WTC11 (cell line): ENCODE measurements at regions not wholly inside any gene's neighbourhood (a gene's known extent, or its start where the extent isn't known, plus 50 kb on each side); places are given as distances from the start of the nearest gene placed in this dataset.

ENCODE experiments used
- ATAC-seq: fragments of 200-7000 bp; cut with Tn5 transposase; 2 replicates; pipeline ENCODE4 v1.10.0; 2021; ENCODE audit warnings: mild to moderate bottlenecking, moderate library complexity
- CTCF ChIA-PET: fragments of 300-600 bp; sonication (Branson Sonifier 250); formaldehyde crosslinking; loops from one replicate; lab custom pipeline; 2021; ENCODE audit warnings: antibody characterized with exemption; lab: Charles Lee
- POLR2A ChIA-PET: fragments of 350-600 bp; sonication (Branson Sonifier 250); formaldehyde crosslinking; loops from one replicate; lab custom pipeline; 2021; ENCODE audit warnings: antibody characterized with exemption; lab: Charles Lee
- DNase-seq: peaks from one replicate; pipeline ENCODE4 v3.0.0; 2021; ENCODE audit warnings: low spot score
- H3K27ac Mint-ChIP-seq: 2 replicates; pipeline ENCODE4 v1.8.0; 2021; ENCODE audit warnings: mixed read lengths
- H3K27me3 Mint-ChIP-seq: 2 replicates; pipeline ENCODE4 v1.8.0; 2021; ENCODE audit warnings: low read depth, mild to moderate bottlenecking, moderate library complexity, mixed read lengths
- H3K36me3 Mint-ChIP-seq: 2 replicates; pipeline ENCODE4 v1.8.0; 2021; ENCODE audit warnings: mixed read lengths
- H3K4me1 Mint-ChIP-seq: 2 replicates; pipeline ENCODE4 v1.8.0; 2022; ENCODE audit warnings: mixed read lengths
- H3K4me3 Mint-ChIP-seq: 2 replicates; pipeline ENCODE4 v1.8.0; 2021; ENCODE audit warnings: mild to moderate bottlenecking, moderate library complexity, mixed read lengths
- H3K9me3 Mint-ChIP-seq: 2 replicates; pipeline ENCODE4 v1.8.0; 2021; ENCODE audit warnings: mixed read lengths
- ATF1 ChIP-seq: sonication (generic); formaldehyde crosslinking; IDR thresholded peaks from 2 replicates; pipeline ENCODE4 v1.8.1; 2023; ENCODE audit warnings: mild to moderate bottlenecking, moderate library complexity, missing genetic modification reagents
- CBFB ChIP-seq: sonication (generic); formaldehyde crosslinking; IDR thresholded peaks from 2 replicates; pipeline ENCODE4 v1.8.1; 2022; ENCODE audit warnings: mild to moderate bottlenecking, low read depth, missing genetic modification reagents
- CREB1 ChIP-seq: sonication (generic); formaldehyde crosslinking; IDR thresholded peaks from 2 replicates; pipeline ENCODE4 v1.8.0; 2023; ENCODE audit warnings: mild to moderate bottlenecking, missing genetic modification reagents
- ELF4 ChIP-seq: sonication (generic); formaldehyde crosslinking; IDR thresholded peaks from 2 replicates; pipeline ENCODE4 v1.8.1; 2022; ENCODE audit warnings: low read depth, mild to moderate bottlenecking, moderate library complexity, missing genetic modification reagents
- ESRRA ChIP-seq: sonication (generic); formaldehyde crosslinking; IDR thresholded peaks from 2 replicates; pipeline ENCODE4 v1.8.1; 2022; ENCODE audit warnings: mild to moderate bottlenecking, missing genetic modification reagents, borderline replicate concordance
- JAZF1 ChIP-seq: fragments of 250-450 bp; sonication (Bioruptor Pico); IDR thresholded peaks from 2 replicates; pipeline ENCODE4 v1.9.0; 2021; ENCODE audit warnings: moderate library complexity, mild to moderate bottlenecking, inconsistent platforms
- JUN ChIP-seq: sonication (generic); formaldehyde crosslinking; IDR thresholded peaks from 2 replicates; pipeline ENCODE4 v1.8.0; 2023; ENCODE audit warnings: mild to moderate bottlenecking, missing genetic modification reagents
- NR2C2 ChIP-seq: sonication (generic); formaldehyde crosslinking; IDR thresholded peaks from 2 replicates; pipeline ENCODE4 v1.8.0; 2022; ENCODE audit warnings: mild to moderate bottlenecking, missing genetic modification reagents
- ZNF138 ChIP-seq: sonication (generic); formaldehyde crosslinking; conservative IDR thresholded peaks from 2 replicates; pipeline ENCODE4 v1.8.1; 2022; ENCODE audit warnings: mild to moderate bottlenecking, moderate library complexity, missing genetic modification reagents
- ZNF416 ChIP-seq: fragments of 250-450 bp; sonication (Bioruptor Pico); IDR thresholded peaks from 2 replicates; pipeline ENCODE4 v1.9.0; 2021; ENCODE audit warnings: mild to moderate bottlenecking, inconsistent platforms
- ZNF425 ChIP-seq: fragments of 250-450 bp; sonication (Bioruptor Pico); conservative IDR thresholded peaks from 2 replicates; pipeline ENCODE4 v1.9.0; 2021; ENCODE audit warnings: mild to moderate bottlenecking
- ZNF532 ChIP-seq: fragments of 250-450 bp; sonication (Bioruptor Pico); IDR thresholded peaks from 2 replicates; pipeline ENCODE4 v1.9.0; 2021; ENCODE audit warnings: mild to moderate bottlenecking, borderline replicate concordance
- TF ChIP-seq, protein P1 (sequence below): sonication (generic); formaldehyde crosslinking; IDR thresholded peaks from 2 replicates; pipeline ENCODE4 v1.8.0; 2023; ENCODE audit warnings: missing genetic modification reagents, mild to moderate bottlenecking, borderline replicate concordance
- TF ChIP-seq, protein P2 (sequence below): sonication (generic); formaldehyde crosslinking; IDR thresholded peaks from 2 replicates; pipeline ENCODE4 v1.8.0; 2022; ENCODE audit warnings: mild to moderate bottlenecking, missing genetic modification reagents
- TF ChIP-seq, protein P3 (sequence below): fragments of 200-600 bp; IDR thresholded peaks from 2 replicates; pipeline ENCODE4 v1.8.0; 2022; ENCODE audit warnings: antibody characterized with exemption
- TF ChIP-seq, protein P4 (sequence below): sonication (generic); formaldehyde crosslinking; IDR thresholded peaks from 2 replicates; pipeline ENCODE4 v1.8.1; 2023; ENCODE audit warnings: mild to moderate bottlenecking, missing genetic modification reagents
- TF ChIP-seq, protein P5 (sequence below): sonication (generic); formaldehyde crosslinking; IDR thresholded peaks from 2 replicates; pipeline ENCODE4 v1.8.1; 2023; ENCODE audit warnings: mild to moderate bottlenecking, missing genetic modification reagents, moderate library complexity

DNA sequence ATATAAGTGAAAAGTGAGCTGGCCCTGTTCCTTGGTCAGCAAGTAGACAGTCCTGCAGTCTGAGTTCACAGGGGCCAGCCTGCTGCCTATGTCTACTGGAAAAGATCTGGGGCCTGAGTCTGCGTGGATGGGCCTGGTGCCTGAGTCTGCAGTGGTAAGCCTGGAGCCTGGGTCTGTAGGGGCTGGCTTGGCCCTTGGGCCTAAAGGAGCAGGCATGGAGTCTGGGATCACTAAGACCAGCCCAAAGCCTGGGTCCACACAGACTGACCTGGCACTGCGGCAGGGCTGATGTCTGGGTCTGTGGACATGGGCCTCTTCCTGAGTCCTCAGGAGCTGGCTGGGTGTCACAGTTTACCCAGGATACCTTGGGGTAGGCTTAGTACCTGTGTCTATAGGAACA lies 95.4 kb downstream of the KLHL28 start (continued):
- TF ChIP-seq, protein P1, sequence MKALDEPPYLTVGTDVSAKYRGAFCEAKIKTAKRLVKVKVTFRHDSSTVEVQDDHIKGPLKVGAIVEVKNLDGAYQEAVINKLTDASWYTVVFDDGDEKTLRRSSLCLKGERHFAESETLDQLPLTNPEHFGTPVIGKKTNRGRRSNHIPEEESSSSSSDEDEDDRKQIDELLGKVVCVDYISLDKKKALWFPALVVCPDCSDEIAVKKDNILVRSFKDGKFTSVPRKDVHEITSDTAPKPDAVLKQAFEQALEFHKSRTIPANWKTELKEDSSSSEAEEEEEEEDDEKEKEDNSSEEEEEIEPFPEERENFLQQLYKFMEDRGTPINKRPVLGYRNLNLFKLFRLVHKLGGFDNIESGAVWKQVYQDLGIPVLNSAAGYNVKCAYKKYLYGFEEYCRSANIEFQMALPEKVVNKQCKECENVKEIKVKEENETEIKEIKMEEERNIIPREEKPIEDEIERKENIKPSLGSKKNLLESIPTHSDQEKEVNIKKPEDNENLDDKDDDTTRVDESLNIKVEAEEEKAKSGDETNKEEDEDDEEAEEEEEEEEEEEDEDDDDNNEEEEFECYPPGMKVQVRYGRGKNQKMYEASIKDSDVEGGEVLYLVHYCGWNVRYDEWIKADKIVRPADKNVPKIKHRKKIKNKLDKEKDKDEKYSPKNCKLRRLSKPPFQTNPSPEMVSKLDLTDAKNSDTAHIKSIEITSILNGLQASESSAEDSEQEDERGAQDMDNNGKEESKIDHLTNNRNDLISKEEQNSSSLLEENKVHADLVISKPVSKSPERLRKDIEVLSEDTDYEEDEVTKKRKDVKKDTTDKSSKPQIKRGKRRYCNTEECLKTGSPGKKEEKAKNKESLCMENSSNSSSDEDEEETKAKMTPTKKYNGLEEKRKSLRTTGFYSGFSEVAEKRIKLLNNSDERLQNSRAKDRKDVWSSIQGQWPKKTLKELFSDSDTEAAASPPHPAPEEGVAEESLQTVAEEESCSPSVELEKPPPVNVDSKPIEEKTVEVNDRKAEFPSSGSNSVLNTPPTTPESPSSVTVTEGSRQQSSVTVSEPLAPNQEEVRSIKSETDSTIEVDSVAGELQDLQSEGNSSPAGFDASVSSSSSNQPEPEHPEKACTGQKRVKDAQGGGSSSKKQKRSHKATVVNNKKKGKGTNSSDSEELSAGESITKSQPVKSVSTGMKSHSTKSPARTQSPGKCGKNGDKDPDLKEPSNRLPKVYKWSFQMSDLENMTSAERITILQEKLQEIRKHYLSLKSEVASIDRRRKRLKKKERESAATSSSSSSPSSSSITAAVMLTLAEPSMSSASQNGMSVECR (CRISPR knock-in tag), result no peak
- no peak for TF ChIP-seq ZNF425
- TF ChIP-seq, protein P2, sequence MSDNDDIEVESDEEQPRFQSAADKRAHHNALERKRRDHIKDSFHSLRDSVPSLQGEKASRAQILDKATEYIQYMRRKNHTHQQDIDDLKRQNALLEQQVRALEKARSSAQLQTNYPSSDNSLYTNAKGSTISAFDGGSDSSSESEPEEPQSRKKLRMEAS (CRISPR knock-in tag), result no peak
- TF ChIP-seq, protein P3, sequence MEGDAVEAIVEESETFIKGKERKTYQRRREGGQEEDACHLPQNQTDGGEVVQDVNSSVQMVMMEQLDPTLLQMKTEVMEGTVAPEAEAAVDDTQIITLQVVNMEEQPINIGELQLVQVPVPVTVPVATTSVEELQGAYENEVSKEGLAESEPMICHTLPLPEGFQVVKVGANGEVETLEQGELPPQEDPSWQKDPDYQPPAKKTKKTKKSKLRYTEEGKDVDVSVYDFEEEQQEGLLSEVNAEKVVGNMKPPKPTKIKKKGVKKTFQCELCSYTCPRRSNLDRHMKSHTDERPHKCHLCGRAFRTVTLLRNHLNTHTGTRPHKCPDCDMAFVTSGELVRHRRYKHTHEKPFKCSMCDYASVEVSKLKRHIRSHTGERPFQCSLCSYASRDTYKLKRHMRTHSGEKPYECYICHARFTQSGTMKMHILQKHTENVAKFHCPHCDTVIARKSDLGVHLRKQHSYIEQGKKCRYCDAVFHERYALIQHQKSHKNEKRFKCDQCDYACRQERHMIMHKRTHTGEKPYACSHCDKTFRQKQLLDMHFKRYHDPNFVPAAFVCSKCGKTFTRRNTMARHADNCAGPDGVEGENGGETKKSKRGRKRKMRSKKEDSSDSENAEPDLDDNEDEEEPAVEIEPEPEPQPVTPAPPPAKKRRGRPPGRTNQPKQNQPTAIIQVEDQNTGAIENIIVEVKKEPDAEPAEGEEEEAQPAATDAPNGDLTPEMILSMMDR, result no peak
- TF ChIP-seq CBFB, result no peak
- TF ChIP-seq, all 79 proteins: peak for 0

DNA sequence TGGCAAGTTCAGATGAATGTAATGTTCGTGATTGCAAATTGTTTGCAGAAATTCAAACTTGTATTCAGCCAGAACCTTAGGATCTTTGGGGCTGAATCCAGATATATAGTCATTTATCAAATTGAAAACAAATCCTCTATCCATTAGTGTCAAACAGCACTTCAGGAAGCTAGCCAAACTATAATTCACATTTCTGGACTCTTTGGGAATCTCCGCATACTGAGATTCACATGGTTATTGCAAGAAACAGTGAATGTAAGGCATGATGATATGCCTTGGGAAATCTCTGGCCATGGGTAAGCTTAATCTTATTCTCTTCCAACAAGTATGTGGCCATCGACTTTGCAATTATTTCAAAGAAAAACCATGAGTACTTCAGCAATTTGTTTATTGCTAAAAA lies 98.5 kb downstream of the KLHL28 start:
- Mint-ChIP-seq H3K4me3 (no peak overlapping the region), H3K27ac (no peak overlapping the region), H3K9me3 (peaks cover 4% of the 10 kb centered on the region), H3K27me3 (no peaks in the 10 kb centered on the region), H3K4me1 (peaks cover 9% of the 10 kb centered on the region), H3K36me3 (no peaks in the 10 kb centered on the region)
- ChIA-PET CTCF (no interaction called here), POLR2A (no interaction called here)
- ATAC-seq, result no peak
- no peak for DNase-seq
- TF ChIP-seq, protein P4, sequence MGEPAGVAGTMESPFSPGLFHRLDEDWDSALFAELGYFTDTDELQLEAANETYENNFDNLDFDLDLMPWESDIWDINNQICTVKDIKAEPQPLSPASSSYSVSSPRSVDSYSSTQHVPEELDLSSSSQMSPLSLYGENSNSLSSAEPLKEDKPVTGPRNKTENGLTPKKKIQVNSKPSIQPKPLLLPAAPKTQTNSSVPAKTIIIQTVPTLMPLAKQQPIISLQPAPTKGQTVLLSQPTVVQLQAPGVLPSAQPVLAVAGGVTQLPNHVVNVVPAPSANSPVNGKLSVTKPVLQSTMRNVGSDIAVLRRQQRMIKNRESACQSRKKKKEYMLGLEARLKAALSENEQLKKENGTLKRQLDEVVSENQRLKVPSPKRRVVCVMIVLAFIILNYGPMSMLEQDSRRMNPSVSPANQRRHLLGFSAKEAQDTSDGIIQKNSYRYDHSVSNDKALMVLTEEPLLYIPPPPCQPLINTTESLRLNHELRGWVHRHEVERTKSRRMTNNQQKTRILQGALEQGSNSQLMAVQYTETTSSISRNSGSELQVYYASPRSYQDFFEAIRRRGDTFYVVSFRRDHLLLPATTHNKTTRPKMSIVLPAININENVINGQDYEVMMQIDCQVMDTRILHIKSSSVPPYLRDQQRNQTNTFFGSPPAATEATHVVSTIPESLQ (CRISPR knock-in tag), result no peak
- TF ChIP-seq ZNF416 (no peak), CREB1 (no peak), ATF1 (no peak), ELF4 (CRISPR knock-in tag) (no peak), ESRRA (CRISPR knock-in tag) (no peak), JUN (CRISPR knock-in tag) (no peak), NR2C2 (CRISPR knock-in tag) (no peak), ZNF138 (CRISPR knock-in tag) (no peak), JAZF1 (CRISPR knock-in tag) (no peak), ZNF532 (CRISPR knock-in tag) (no peak)
- TF ChIP-seq, protein P3, result no peak
- TF ChIP-seq, protein P5, sequence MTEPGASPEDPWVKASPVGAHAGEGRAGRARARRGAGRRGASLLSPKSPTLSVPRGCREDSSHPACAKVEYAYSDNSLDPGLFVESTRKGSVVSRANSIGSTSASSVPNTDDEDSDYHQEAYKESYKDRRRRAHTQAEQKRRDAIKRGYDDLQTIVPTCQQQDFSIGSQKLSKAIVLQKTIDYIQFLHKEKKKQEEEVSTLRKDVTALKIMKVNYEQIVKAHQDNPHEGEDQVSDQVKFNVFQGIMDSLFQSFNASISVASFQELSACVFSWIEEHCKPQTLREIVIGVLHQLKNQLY (CRISPR knock-in tag), result no peak
